ENCODE measurements at regions not wholly inside any gene's neighbourhood (a gene's known extent, or its start where the extent isn't known, plus 50 kb on each side); places are given as distances from the start of the nearest gene placed in this dataset.

DNA sequence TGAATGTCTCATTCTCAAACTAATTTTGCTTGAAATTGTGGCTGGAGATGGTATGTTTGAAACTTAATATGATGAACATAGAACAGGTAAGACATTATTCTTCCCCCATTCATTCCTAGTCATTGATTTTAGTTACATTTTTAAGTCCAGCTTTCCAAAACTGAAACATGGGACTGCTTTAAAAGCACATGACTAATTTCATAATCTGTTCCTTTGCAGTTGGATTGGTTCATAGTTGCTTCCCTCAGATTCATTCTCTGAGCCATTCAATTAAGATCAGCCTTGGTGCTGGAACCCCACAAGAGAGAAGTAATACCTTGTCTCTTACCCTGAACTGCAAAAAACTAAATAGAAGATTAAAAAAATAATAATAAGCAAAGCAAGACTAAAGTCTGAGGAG is 87.5 kb upstream of the TGFBR2 start:
- H3K27me3 Mint-ChIP-seq (ENCODE audit: low read depth), result no peaks in the 10 kb centered on the region
- no peak overlapping the region for H3K27ac Mint-ChIP-seq
- H3K36me3 Mint-ChIP-seq, result no peaks in the 10 kb centered on the region
- no peak overlapping the region for H3K4me3 Mint-ChIP-seq
- H3K9me3 Mint-ChIP-seq, result no peaks in the 10 kb centered on the region
- TF ChIP-seq, protein P1, sequence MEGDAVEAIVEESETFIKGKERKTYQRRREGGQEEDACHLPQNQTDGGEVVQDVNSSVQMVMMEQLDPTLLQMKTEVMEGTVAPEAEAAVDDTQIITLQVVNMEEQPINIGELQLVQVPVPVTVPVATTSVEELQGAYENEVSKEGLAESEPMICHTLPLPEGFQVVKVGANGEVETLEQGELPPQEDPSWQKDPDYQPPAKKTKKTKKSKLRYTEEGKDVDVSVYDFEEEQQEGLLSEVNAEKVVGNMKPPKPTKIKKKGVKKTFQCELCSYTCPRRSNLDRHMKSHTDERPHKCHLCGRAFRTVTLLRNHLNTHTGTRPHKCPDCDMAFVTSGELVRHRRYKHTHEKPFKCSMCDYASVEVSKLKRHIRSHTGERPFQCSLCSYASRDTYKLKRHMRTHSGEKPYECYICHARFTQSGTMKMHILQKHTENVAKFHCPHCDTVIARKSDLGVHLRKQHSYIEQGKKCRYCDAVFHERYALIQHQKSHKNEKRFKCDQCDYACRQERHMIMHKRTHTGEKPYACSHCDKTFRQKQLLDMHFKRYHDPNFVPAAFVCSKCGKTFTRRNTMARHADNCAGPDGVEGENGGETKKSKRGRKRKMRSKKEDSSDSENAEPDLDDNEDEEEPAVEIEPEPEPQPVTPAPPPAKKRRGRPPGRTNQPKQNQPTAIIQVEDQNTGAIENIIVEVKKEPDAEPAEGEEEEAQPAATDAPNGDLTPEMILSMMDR (IDR thresholded peaks at IDR 0.05; ENCODE audit: unreplicated experiment), result no peak
- no peak for DNase-seq (ENCODE audit: low spot score in 2 of 2, unreplicated experiment in 2 of 2)
- H3K4me1 Mint-ChIP-seq, result peaks cover 4% of the 10 kb centered on the region

DNA sequence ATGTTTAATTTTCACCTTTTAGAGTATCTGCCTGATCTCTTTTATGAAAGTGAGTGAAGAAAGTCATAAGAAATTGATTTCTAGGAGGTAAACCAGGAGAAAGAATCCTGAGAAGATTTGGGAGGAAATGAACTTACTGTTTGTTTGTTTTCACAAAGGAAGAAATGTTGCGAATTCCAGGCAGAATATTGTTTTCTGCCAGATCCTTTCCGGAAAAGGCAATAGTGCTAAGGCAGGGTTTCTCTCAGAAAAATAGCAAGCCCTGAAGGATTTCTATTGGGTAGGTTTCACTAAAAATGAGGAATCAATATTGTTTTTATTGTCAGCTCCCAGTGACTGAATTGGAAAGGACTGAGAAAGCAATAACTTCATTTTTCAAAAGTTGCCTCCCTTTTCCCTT is 85.7 kb upstream of the TGFBR2 start:
- no peaks in the 10 kb centered on the region for H3K36me3 Mint-ChIP-seq
- H3K27me3 Mint-ChIP-seq (ENCODE audit: low read depth), result no peaks in the 10 kb centered on the region
- no peak overlapping the region for H3K27ac Mint-ChIP-seq
- no peak overlapping the region for H3K4me3 Mint-ChIP-seq
- no peaks in the 10 kb centered on the region for H3K9me3 Mint-ChIP-seq
- H3K4me1 Mint-ChIP-seq, result peaks cover 11% of the 10 kb centered on the region
- TF ChIP-seq, protein P1 (IDR thresholded peaks at IDR 0.05; ENCODE audit: unreplicated experiment), result no peak
- no peak for DNase-seq (ENCODE audit: low spot score in 2 of 2, unreplicated experiment in 2 of 2)

DNA sequence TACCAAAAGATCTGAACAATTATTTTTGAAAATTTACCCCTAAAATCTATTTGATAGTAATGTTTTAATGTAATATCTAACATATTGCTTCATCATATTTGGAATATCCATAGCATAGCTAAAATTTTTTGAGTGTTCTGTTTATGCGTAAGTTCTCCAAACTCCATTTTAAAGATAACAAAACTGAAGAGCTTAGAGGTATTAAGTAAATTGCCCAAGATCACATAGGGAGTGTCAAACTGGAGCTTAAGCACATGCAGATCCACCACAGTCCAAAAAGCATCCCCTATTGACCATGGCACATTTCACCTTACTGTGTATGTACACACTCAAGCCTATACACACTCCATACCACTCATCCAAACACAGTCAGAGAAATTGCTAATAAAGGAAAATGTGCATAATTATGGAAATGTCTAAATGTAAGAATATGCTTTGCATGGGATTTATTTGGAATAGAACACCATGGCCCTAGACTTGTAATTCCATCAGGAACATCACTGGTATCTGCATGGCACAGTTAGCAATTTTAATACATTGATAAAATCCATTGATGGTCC is 85.2 kb upstream of the TGFBR2 start:
- peaks cover 11% of the 10 kb centered on the region for H3K4me1 Mint-ChIP-seq
- no peak overlapping the region for H3K27ac Mint-ChIP-seq
- H3K27me3 Mint-ChIP-seq (ENCODE audit: low read depth), result no peaks in the 10 kb centered on the region
- no peaks in the 10 kb centered on the region for H3K36me3 Mint-ChIP-seq
- H3K9me3 Mint-ChIP-seq, result peaks cover 3% of the 10 kb centered on the region
- no peak overlapping the region for H3K4me3 Mint-ChIP-seq
- TF ChIP-seq, protein P1 (IDR thresholded peaks at IDR 0.05; ENCODE audit: unreplicated experiment), result no peak
- DNase-seq (ENCODE audit: low spot score in 2 of 2, unreplicated experiment in 2 of 2), result no peak

DNA sequence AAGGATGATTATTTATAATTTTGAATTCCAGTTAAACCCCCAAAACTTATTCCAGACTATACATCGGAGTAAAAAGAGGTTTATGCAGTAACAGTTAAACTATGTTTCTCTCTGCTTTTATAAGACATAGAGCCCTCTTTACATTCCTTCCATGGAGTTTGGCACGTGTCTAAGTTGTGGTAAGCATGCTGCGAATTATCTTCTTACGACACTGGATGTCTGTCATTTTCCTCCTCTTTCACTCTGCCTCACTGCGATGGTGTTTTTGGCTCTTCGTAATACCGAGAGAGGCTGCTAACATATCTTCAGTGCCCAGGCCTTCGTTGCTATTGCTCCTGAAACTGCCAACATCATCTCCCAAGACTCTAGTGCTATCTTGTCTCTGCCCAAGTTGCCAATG is 83.9 kb upstream of the TGFBR2 start:
- DNase-seq (ENCODE audit: low spot score in 2 of 2, unreplicated experiment in 2 of 2), result no peak
- Mint-ChIP-seq H3K36me3 (no peaks in the 10 kb centered on the region), H3K27me3 (ENCODE audit: low read depth) (no peaks in the 10 kb centered on the region), H3K27ac (no peak overlapping the region), H3K4me1 (peaks cover 11% of the 10 kb centered on the region), H3K9me3 (peaks cover 7% of the 10 kb centered on the region), H3K4me3 (no peak overlapping the region)
- TF ChIP-seq, protein P1 (IDR thresholded peaks at IDR 0.05; ENCODE audit: unreplicated experiment), result no peak

DNA sequence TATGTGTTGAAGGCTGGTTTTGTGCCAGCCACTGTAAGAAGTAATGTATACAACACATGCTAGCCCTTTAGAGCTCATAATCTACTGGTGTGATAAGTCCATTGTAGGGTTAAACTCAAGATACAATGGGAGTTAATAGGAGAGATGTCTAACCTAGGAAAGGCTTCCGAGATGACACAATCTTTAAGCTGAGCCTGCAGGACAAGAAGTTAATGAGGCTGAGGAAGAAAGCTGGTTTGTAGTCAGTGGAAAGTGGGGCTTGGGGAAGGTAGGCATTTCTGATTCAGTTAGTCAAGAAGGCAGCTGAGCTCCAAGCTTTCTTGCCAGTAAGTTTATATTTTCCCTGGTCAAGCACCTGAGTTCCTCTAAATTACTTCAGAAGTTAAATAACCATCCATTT is 83.0 kb upstream of the TGFBR2 start:
- H3K4me3 Mint-ChIP-seq, result no peak overlapping the region
- H3K9me3 Mint-ChIP-seq, result peaks cover 7% of the 10 kb centered on the region
- TF ChIP-seq, protein P1 (IDR thresholded peaks at IDR 0.05; ENCODE audit: unreplicated experiment), result no peak
- DNase-seq (ENCODE audit: low spot score in 2 of 2, unreplicated experiment in 2 of 2), result no peak
- H3K4me1 Mint-ChIP-seq, result peaks cover 9% of the 10 kb centered on the region
- H3K27me3 Mint-ChIP-seq (ENCODE audit: low read depth), result no peaks in the 10 kb centered on the region
- no peak overlapping the region for H3K27ac Mint-ChIP-seq
- H3K36me3 Mint-ChIP-seq, result no peaks in the 10 kb centered on the region
